Testis (tissue), 2 donors: ENCODE measurements at regions not wholly inside any gene's neighbourhood (a gene's known extent, or its start where the extent isn't known, plus 50 kb on each side); places are given as distances from the start of the nearest gene placed in this dataset.

Experiments
- DNase-seq: peaks from one replicate; pipeline ENCODE4 v3.0.0-alpha.2; 2019
- H3K27ac ChIP-seq, 2 donors: fragments of 200-600 bp; sonication (generic); one replicate each; pipeline ENCODE4 v1.5.1; 2019
- H3K27me3 ChIP-seq: fragments of 200-600 bp; sonication (generic); one replicate; pipeline ENCODE4 v1.5.1; 2019
- H3K36me3 ChIP-seq: fragments of 200-600 bp; sonication (generic); one replicate; pipeline ENCODE4 v1.5.1; 2017; ENCODE audit warnings: low read depth; ENCODE audit errors: missing control alignments
- H3K4me1 ChIP-seq: fragments of 200-600 bp; sonication (generic); one replicate; pipeline ENCODE4 v1.5.1; 2019
- H3K4me3 ChIP-seq, 2 donors: fragments of 200-600 bp; sonication (generic); one replicate each; pipeline ENCODE4 v1.5.1; 2017 to 2019
- H3K9me3 ChIP-seq: fragments of 200-600 bp; sonication (generic); one replicate; pipeline ENCODE4 v1.5.1; 2017
- CTCF ChIP-seq, 3 experiments: fragments of 450-650 bp in 2 of 3; fragments of 200-600 bp in 1 of 3; sonication (generic) in 1 of 3; IDR thresholded peaks; one replicate each; pipeline ENCODE4 v1.5.1; 2016 to 2019; ENCODE audit warnings: antibody characterized with exemption in 3 of 3, mild to moderate bottlenecking in 2 of 3, moderate library complexity in 1 of 3
- POLR2A ChIP-seq: fragments of 450-650 bp; IDR thresholded peaks from one replicate; pipeline ENCODE4 v1.6.1; 2017; ENCODE audit warnings: antibody characterized with exemption, mild to moderate bottlenecking, moderate library complexity
- WGBS, 2 donors: methylation state at CpG; one replicate each; pipeline ENCODE4 v1.1.5; 2018; 5-methylcytosine and 5-hydroxymethylcytosine counted together
- intact Hi-C: fragments of 100-400 bp; cut with DNase I; formaldehyde crosslinking; loops from one replicate; pipeline ENCODE4 v1.15.1; 2023; ENCODE audit warnings: low total_unique reads

GRCh38 chr18:51531501-51531900 lies 334.0 kb upstream of the MEX3C start:
- no peak for DNase-seq
- intact Hi-C loops, result no loop called here
- Histone ChIP-seq H3K36me3 (no peaks in the 10 kb centered on the region), H3K4me3 (no peak overlapping the region), H3K27me3 (no peaks in the 10 kb centered on the region), H3K4me1 (no peaks in the 10 kb centered on the region), H3K9me3 (no peaks in the 10 kb centered on the region), H3K27ac (no peak overlapping the region)
- 89 to 92% methylated on average over 5 of the region's 5 CpGs for WGBS, 2 donors
- TF ChIP-seq POLR2A (no peak), CTCF (IDR thresholded peaks at IDR 0.05) (no peak)

GRCh38 chr18:51537487-51537886 lies 340.0 kb upstream of the MEX3C start:
- no peaks in the 10 kb centered on the region for H3K27me3 ChIP-seq
- no peaks in the 10 kb centered on the region for H3K4me1 ChIP-seq
- no peak overlapping the region for H3K4me3 ChIP-seq
- no peaks in the 10 kb centered on the region for H3K9me3 ChIP-seq
- no peak overlapping the region for H3K27ac ChIP-seq
- H3K36me3 ChIP-seq, result no peaks in the 10 kb centered on the region
- peak; percentile 68 for DNase-seq
- 29 to 30% methylated on average over 6 of the region's 6 CpGs for WGBS, 2 donors
- intact Hi-C loops, result no loop called here
- TF ChIP-seq POLR2A (no peak), CTCF (IDR thresholded peaks at IDR 0.05) (no peak)

GRCh38 chr18:51540562-51540961 lies 343.1 kb upstream of the MEX3C start:
- H3K36me3 ChIP-seq, result no peaks in the 10 kb centered on the region
- H3K4me1 ChIP-seq, result no peaks in the 10 kb centered on the region
- intact Hi-C loops, result no loop called here
- H3K27ac ChIP-seq, result no peak overlapping the region
- TF ChIP-seq CTCF (IDR thresholded peaks at IDR 0.05) (no peak), POLR2A (no peak)
- H3K27me3 ChIP-seq, result no peaks in the 10 kb centered on the region
- H3K9me3 ChIP-seq, result no peaks in the 10 kb centered on the region
- H3K4me3 ChIP-seq, result no peak overlapping the region
- WGBS, 2 donors, result 94 to 97% methylated on average over 1 of the region's 1 CpG
- no peak for DNase-seq

GRCh38 chr18:51541230-51541629 lies 343.7 kb upstream of the MEX3C start:
- DNase-seq, result no peak
- intact Hi-C loops, result no loop called here
- Histone ChIP-seq H3K4me3 (no peak overlapping the region), H3K27ac (no peak overlapping the region), H3K4me1 (no peaks in the 10 kb centered on the region), H3K27me3 (no peaks in the 10 kb centered on the region), H3K36me3 (no peaks in the 10 kb centered on the region), H3K9me3 (no peaks in the 10 kb centered on the region)
- TF ChIP-seq POLR2A (no peak), CTCF (IDR thresholded peaks at IDR 0.05) (no peak)

GRCh38 chr18:51543658-51544155 lies 346.2 kb upstream of the MEX3C start:
- intact Hi-C loops, result no loop called here
- Histone ChIP-seq H3K27me3 (no peaks in the 10 kb centered on the region), H3K4me3 (no peak overlapping the region), H3K4me1 (no peaks in the 10 kb centered on the region), H3K27ac (no peak overlapping the region), H3K36me3 (no peaks in the 10 kb centered on the region), H3K9me3 (no peaks in the 10 kb centered on the region)
- no peak for DNase-seq
- 48 to 59% methylated on average over 1 of the region's 1 CpG for WGBS, 2 donors
- TF ChIP-seq CTCF (IDR thresholded peaks at IDR 0.05), result no peak
- TF ChIP-seq POLR2A, result no peak
